Tibial nerve (tissue), 4 donors: ENCODE measurements at regions not wholly inside any gene's neighbourhood (a gene's known extent, or its start where the extent isn't known, plus 50 kb on each side); places are given as distances from the start of the nearest gene placed in this dataset.

Source experiments
- DNase-seq, 2 donors: peaks; one replicate each; pipeline ENCODE4 v3.0.0-alpha.2; 2019; ENCODE audit warnings: low spot score in 2 of 2
- H3K27ac ChIP-seq, 4 donors: fragments of 200-600 bp; sonication (generic) in 3 of 4; one replicate each; pipeline ENCODE4 v1.5.1; 2017 to 2019; ENCODE audit warnings: mild to moderate bottlenecking in 1 of 4
- H3K27me3 ChIP-seq, 2 donors: fragments of 200-600 bp; sonication (generic) in 1 of 2; one replicate each; pipeline versions ENCODE4 v1.5.1 to v1.6.0; 2017 to 2019
- H3K36me3 ChIP-seq, 3 donors: fragments of 200-600 bp; sonication (generic); one replicate each; pipeline ENCODE4 v1.5.1; 2018 to 2019
- H3K4me1 ChIP-seq, 4 donors: fragments of 200-600 bp; sonication (generic) in 3 of 4; one replicate each; pipeline ENCODE4 v1.5.1; 2017 to 2019
- H3K4me3 ChIP-seq, 4 donors: fragments of 200-600 bp; sonication (generic) in 3 of 4; one replicate each; pipeline ENCODE4 v1.5.1; 2017 to 2019; ENCODE audit warnings: mild to moderate bottlenecking in 1 of 4, moderate library complexity in 1 of 4
- H3K9me3 ChIP-seq, 4 donors: fragments of 200-600 bp; sonication (generic) in 3 of 4; one replicate each; pipeline ENCODE4 v1.5.1; 2017 to 2019
- CTCF ChIP-seq, 5 experiments: fragments of 200-600 bp in 3 of 5; fragments of 450-650 bp in 2 of 5; sonication (generic) in 3 of 5; IDR thresholded peaks; one replicate each; pipeline ENCODE4 v1.5.1; 2016 to 2019; ENCODE audit warnings: antibody characterized with exemption in 5 of 5, mild to moderate bottlenecking in 3 of 5, moderate library complexity in 2 of 5
- EP300 ChIP-seq, 2 donors: sonication (generic); formaldehyde crosslinking; IDR thresholded peaks; one replicate each; pipeline ENCODE4 v1.6.1; 2017; ENCODE audit warnings: antibody characterized with exemption in 2 of 2, mild to moderate bottlenecking in 1 of 2
- POLR2A ChIP-seq, 2 donors: fragments of 450-650 bp; IDR thresholded peaks; one replicate each; pipeline ENCODE4 v1.6.1; 2017; ENCODE audit warnings: antibody characterized with exemption in 2 of 2, mild to moderate bottlenecking in 2 of 2, moderate library complexity in 2 of 2
- WGBS, 2 donors: methylation state at CpG; one replicate each; pipeline ENCODE4 v1.1.5; 2018; 5-methylcytosine and 5-hydroxymethylcytosine counted together

GRCh38 chr14:61608245-61609165, 86.8 kb upstream of the HIF1A start:
- DNase-seq: no peak
- TF ChIP-seq CTCF (IDR thresholded peaks at IDR 0.05): no peak
- TF ChIP-seq POLR2A (IDR thresholded peaks at IDR 0.05): no peak
- no peak for TF ChIP-seq EP300 (IDR thresholded peaks at IDR 0.05)
- H3K27ac ChIP-seq: no peak overlapping the region
- 40 to 41% methylated on average over 8 of the region's 8 CpGs for WGBS, 2 donors
- no peak overlapping the region for H3K4me3 ChIP-seq
- peaks cover 0 to 10% (median 6%) of the 10 kb centered on the region in 4 donors for H3K4me1 ChIP-seq
- no peaks in the 10 kb centered on the region for H3K9me3 ChIP-seq
- H3K27me3 ChIP-seq: no peaks in the 10 kb centered on the region
- no peaks in the 10 kb centered on the region for H3K36me3 ChIP-seq

DNA sequence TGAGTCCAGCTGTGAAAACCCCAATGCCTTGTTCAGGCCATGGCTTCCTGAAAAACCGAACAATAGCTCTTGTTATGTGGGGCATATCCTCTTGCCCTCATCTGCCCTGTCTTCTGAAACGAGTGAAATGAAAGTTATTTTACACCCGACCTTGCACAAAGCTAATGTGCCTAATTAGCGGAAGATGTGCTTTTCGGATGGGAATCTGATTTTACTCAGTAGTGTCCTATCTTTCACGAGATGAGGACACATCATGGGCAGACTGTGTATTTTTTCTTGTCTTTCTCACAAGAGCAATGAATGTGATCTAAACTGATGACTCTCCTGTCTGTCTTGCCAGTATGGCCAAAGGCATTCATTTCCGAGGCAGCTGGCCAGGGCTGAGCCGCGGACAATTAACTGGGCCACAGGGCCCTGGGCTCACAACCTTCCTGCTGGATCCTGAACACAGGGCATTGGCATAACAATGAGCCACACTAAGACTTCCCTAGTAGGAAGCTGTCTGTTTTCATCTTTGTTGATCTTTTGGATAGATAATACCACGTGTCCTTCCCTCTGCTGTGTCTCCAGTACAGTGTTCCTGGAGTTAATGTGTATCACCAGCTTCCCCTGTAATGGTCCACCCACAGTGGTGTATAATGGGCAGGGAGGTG, 86.0 kb upstream of the HIF1A start:
- Histone ChIP-seq H3K4me3 (no peak overlapping the region), H3K4me1 (peaks cover 0 to 10% (median 6%) of the 10 kb centered on the region in 4 donors), H3K27me3 (no peaks in the 10 kb centered on the region), H3K9me3 (no peaks in the 10 kb centered on the region), H3K36me3 (no peaks in the 10 kb centered on the region), H3K27ac (no peak overlapping the region)
- WGBS, 2 donors: 29 to 42% methylated on average over 10 of the region's 10 CpGs
- no peak for DNase-seq
- no peak for TF ChIP-seq EP300 (IDR thresholded peaks at IDR 0.05)
- no peak for TF ChIP-seq POLR2A (IDR thresholded peaks at IDR 0.05)
- no peak for TF ChIP-seq CTCF (IDR thresholded peaks at IDR 0.05)

DNA sequence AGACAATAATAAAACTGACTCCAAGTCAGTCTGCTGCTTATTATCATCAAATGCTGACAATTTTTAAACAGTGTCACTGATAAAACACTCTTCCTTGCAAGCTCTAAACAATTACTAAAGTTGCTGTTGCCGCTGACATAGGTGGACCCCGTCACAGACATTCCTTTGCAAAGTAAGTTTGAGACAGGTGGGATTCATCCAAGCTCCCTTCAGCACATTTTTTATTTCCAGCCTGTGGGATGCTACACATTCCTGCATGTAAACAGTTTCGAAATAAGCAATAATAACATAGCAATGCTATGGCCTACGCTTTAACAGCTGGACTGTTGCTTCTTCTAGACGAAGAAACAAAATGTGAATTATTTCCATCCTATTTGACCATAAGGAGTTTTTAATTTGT, 85.4 kb upstream of the HIF1A start:
- WGBS, 2 donors: 78 to 84% methylated on average over 5 of the region's 5 CpGs
- H3K27ac ChIP-seq: no peak overlapping the region

GRCh38 chr14:61610900-61611299, 84.4 kb upstream of the HIF1A start:
- no peaks in the 10 kb centered on the region for H3K27me3 ChIP-seq
- no peaks in the 10 kb centered on the region for H3K36me3 ChIP-seq
- 98 to 100% methylated on average over 2 of the region's 2 CpGs for whole genome bisulfite sequencing, 2 donors
- H3K27ac ChIP-seq: no peak overlapping the region
- no peak overlapping the region for H3K4me3 ChIP-seq
- H3K9me3 ChIP-seq: no peaks in the 10 kb centered on the region
- TF ChIP-seq CTCF (IDR thresholded peaks at IDR 0.05) (no peak), EP300 (IDR thresholded peaks at IDR 0.05) (no peak)
- peaks cover 0 to 10% (median 6%) of the 10 kb centered on the region in 4 donors for H3K4me1 ChIP-seq
- DNase-seq: no peak

More for the DNA sequence above, 85.4 kb upstream of the HIF1A start:
- no peaks in the 10 kb centered on the region for H3K27me3 ChIP-seq
- no peak overlapping the region for H3K4me3 ChIP-seq
- no peaks in the 10 kb centered on the region for H3K36me3 ChIP-seq
- TF ChIP-seq POLR2A (IDR thresholded peaks at IDR 0.05) (no peak), CTCF (IDR thresholded peaks at IDR 0.05) (no peak), EP300 (IDR thresholded peaks at IDR 0.05) (no peak)
- H3K4me1 ChIP-seq: peaks cover 0 to 10% (median 6%) of the 10 kb centered on the region in 4 donors
- no peaks in the 10 kb centered on the region for H3K9me3 ChIP-seq
- DNase-seq: no peak
